ENCODE measurements at regions not wholly inside any gene's neighbourhood (a gene's known extent, or its start where the extent isn't known, plus 50 kb on each side); places are given as distances from the start of the nearest gene placed in this dataset.

DNA sequence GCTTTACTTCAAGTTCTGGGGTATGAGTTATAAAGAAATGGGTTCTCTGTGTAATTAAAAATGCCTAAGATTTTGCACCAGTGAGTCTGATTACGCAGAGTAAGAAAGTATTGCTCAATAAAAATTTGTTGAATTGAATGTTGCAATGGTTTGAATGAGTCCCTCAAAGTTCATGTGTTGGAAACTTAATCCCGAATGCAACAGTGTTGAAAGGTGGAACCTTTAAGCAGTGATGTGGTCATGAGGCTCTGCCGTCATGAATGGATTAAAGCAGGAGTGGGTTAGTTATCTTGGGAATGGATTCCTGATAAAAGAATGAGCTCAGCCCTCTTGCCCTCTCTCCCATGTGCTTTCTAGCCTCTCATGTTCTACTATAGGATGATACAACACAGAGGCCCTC, 52.6 kb upstream of the SESN3 start:
- TF ChIP-seq, protein P1, sequence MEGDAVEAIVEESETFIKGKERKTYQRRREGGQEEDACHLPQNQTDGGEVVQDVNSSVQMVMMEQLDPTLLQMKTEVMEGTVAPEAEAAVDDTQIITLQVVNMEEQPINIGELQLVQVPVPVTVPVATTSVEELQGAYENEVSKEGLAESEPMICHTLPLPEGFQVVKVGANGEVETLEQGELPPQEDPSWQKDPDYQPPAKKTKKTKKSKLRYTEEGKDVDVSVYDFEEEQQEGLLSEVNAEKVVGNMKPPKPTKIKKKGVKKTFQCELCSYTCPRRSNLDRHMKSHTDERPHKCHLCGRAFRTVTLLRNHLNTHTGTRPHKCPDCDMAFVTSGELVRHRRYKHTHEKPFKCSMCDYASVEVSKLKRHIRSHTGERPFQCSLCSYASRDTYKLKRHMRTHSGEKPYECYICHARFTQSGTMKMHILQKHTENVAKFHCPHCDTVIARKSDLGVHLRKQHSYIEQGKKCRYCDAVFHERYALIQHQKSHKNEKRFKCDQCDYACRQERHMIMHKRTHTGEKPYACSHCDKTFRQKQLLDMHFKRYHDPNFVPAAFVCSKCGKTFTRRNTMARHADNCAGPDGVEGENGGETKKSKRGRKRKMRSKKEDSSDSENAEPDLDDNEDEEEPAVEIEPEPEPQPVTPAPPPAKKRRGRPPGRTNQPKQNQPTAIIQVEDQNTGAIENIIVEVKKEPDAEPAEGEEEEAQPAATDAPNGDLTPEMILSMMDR (IDR thresholded peaks at IDR 0.05) = no peak
- no peak for TF ChIP-seq POLR2A (IDR thresholded peaks at IDR 0.05)

Measured in right lobe of liver (tissue), 4 donors.